HEK293 (cell line): ENCODE measurements at regions not wholly inside any gene's neighbourhood (a gene's known extent, or its start where the extent isn't known, plus 50 kb on each side); places are given as distances from the start of the nearest gene placed in this dataset.

Source experiments
- GLI2 ChIP-seq: fragments of 450-650 bp; formaldehyde crosslinking; IDR thresholded peaks from 2 replicates; pipeline ENCODE4; 2017; ENCODE audit warnings: missing biosample characterization, missing genetic modification characterization, low read depth, borderline replicate concordance
- HOXA7 ChIP-seq: sonication (generic); formaldehyde crosslinking; IDR thresholded peaks from 2 replicates; pipeline ENCODE4 v1.8.1; 2022; ENCODE audit warnings: missing genetic modification reagents, borderline replicate concordance
- KLF9 ChIP-seq: fragments of 450-650 bp; formaldehyde crosslinking; IDR thresholded peaks from 2 replicates; pipeline ENCODE4 v1.5.1; 2016; ENCODE audit warnings: missing biosample characterization, missing genetic modification characterization, low read depth
- MZF1 ChIP-seq: fragments of 450-650 bp; formaldehyde crosslinking; IDR thresholded peaks from 2 replicates; pipeline ENCODE4 v1.5.1; 2017; ENCODE audit warnings: missing biosample characterization, missing genetic modification characterization, borderline replicate concordance
- ZEB2 ChIP-seq: fragments of 450-650 bp; formaldehyde crosslinking; IDR thresholded peaks from 2 replicates; pipeline ENCODE4 v1.5.1; 2016; ENCODE audit warnings: missing biosample characterization, missing genetic modification characterization
- ZNF624 ChIP-seq: fragments of 450-650 bp; formaldehyde crosslinking; IDR thresholded peaks from 2 replicates; pipeline ENCODE4 v1.5.1; 2017; ENCODE audit warnings: missing biosample characterization, missing genetic modification characterization
- ZNF747 ChIP-seq: fragments of 450-650 bp; formaldehyde crosslinking; IDR thresholded peaks from 2 replicates; pipeline ENCODE4 v1.5.1; 2016; ENCODE audit warnings: missing biosample characterization, missing genetic modification characterization
- TF ChIP-seq, protein P1 (sequence below): fragments of 450-650 bp; formaldehyde crosslinking; IDR thresholded peaks from 2 replicates; pipeline ENCODE4 v1.5.1; 2016; ENCODE audit warnings: missing biosample characterization, missing genetic modification characterization
- TF ChIP-seq, protein P2 (sequence below): fragments of 450-650 bp; formaldehyde crosslinking; IDR thresholded peaks from 2 replicates; pipeline ENCODE4 v1.5.1; 2016; ENCODE audit warnings: missing biosample characterization, missing genetic modification characterization

DNA sequence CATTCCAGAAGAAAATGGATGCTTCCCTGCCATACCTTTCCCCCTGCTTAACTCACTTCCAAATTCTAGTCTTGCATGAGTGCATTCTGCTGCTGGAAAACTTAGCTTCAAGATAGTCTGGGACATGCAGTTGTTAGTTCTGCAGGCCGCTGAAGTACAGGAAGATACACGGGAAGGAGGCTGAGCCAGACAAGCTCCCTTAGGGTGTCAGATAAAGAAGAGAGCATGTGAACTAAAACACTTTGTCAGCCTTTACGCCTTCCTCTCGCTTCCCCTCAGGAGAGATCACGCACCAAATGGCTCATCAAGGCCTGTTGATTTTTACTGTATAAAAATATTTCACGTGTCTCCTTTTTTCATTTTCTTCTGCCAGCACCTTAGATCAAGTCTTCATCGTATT, 420.7 kb downstream of the INSC start:
- TF ChIP-seq ZNF624 (no peak), HOXA7 (CRISPR knock-in tag) (no peak), ZEB2 (no peak), ZNF747 (no peak), GLI2 (tag by site-specific recombination) (no peak), KLF9 (tag by site-specific recombination) (no peak), MZF1 (tag by site-specific recombination) (no peak)
- TF ChIP-seq, protein P1, sequence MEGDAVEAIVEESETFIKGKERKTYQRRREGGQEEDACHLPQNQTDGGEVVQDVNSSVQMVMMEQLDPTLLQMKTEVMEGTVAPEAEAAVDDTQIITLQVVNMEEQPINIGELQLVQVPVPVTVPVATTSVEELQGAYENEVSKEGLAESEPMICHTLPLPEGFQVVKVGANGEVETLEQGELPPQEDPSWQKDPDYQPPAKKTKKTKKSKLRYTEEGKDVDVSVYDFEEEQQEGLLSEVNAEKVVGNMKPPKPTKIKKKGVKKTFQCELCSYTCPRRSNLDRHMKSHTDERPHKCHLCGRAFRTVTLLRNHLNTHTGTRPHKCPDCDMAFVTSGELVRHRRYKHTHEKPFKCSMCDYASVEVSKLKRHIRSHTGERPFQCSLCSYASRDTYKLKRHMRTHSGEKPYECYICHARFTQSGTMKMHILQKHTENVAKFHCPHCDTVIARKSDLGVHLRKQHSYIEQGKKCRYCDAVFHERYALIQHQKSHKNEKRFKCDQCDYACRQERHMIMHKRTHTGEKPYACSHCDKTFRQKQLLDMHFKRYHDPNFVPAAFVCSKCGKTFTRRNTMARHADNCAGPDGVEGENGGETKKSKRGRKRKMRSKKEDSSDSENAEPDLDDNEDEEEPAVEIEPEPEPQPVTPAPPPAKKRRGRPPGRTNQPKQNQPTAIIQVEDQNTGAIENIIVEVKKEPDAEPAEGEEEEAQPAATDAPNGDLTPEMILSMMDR: no peak
- TF ChIP-seq, protein P2, sequence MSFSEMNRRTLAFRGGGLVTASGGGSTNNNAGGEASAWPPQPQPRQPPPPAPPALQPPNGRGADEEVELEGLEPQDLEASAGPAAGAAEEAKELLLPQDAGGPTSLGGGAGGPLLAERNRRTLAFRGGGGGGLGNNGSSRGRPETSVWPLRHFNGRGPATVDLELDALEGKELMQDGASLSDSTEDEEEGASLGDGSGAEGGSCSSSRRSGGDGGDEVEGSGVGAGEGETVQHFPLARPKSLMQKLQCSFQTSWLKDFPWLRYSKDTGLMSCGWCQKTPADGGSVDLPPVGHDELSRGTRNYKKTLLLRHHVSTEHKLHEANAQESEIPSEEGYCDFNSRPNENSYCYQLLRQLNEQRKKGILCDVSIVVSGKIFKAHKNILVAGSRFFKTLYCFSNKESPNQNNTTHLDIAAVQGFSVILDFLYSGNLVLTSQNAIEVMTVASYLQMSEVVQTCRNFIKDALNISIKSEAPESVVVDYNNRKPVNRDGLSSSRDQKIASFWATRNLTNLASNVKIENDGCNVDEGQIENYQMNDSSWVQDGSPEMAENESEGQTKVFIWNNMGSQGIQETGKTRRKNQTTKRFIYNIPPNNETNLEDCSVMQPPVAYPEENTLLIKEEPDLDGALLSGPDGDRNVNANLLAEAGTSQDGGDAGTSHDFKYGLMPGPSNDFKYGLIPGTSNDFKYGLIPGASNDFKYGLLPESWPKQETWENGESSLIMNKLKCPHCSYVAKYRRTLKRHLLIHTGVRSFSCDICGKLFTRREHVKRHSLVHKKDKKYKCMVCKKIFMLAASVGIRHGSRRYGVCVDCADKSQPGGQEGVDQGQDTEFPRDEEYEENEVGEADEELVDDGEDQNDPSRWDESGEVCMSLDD (tag by site-specific recombination): no peak
